Esophagus squamous epithelium (tissue), 5 donors: ENCODE measurements at regions not wholly inside any gene's neighbourhood (a gene's known extent, or its start where the extent isn't known, plus 50 kb on each side); places are given as distances from the start of the nearest gene placed in this dataset.

Experiments
- DNase-seq: peaks from one replicate; lab custom pipeline; 2025; lab: John Stamatoyannopoulos, UW
- H3K27ac ChIP-seq, 4 donors: fragments of 200-600 bp; sonication (generic); one replicate each; pipeline ENCODE4 v1.5.1; 2016 to 2019; ENCODE audit warnings: mild to moderate bottlenecking in 1 of 4
- H3K27me3 ChIP-seq, 4 donors: fragments of 200-600 bp; sonication (generic); 1 replicate in 3 of 4; 2 replicates in 1 of 4; pipeline versions ENCODE4 v1.5.1 to v1.6.0; 2017 to 2021; ENCODE audit warnings: antibody characterized with exemption in 1 of 4
- H3K36me3 ChIP-seq, 3 donors: fragments of 200-600 bp; sonication (generic); one replicate each; pipeline ENCODE4 v1.5.1; 2016 to 2019
- H3K4me1 ChIP-seq, 3 donors: fragments of 200-600 bp; sonication (generic); one replicate each; pipeline ENCODE4 v1.5.1; 2017 to 2019
- H3K4me3 ChIP-seq, 4 donors: fragments of 200-600 bp; sonication (generic); 1 replicate in 3 of 4; 2 replicates in 1 of 4; pipeline ENCODE4 v1.5.1; 2016 to 2019; ENCODE audit warnings: mild to moderate bottlenecking in 2 of 4, moderate library complexity in 1 of 4
- H3K9me3 ChIP-seq, 3 donors: fragments of 200-600 bp; sonication (generic); one replicate each; pipeline ENCODE4 v1.5.1; 2016 to 2019
- CTCF ChIP-seq, 6 experiments: fragments of 450-650 bp in 4 of 6; fragments of 200-600 bp in 2 of 6; sonication (generic) in 2 of 6; IDR thresholded peaks; one replicate each; pipeline ENCODE4 v1.5.1; 2016 to 2019; ENCODE audit warnings: antibody characterized with exemption in 6 of 6, mild to moderate bottlenecking in 4 of 6, moderate library complexity in 4 of 6
- POLR2A ChIP-seq, 4 donors: fragments of 450-650 bp; IDR thresholded peaks; one replicate each; pipeline ENCODE4 v1.6.1; 2017; ENCODE audit warnings: antibody characterized with exemption in 4 of 4, mild to moderate bottlenecking in 4 of 4, moderate library complexity in 3 of 4
- WGBS, 2 donors: methylation state at CpG; one replicate each; pipeline ENCODE4 v1.1.5; 2018; 5-methylcytosine and 5-hydroxymethylcytosine counted together
- intact Hi-C: fragments of 100-400 bp; cut with DNase I; formaldehyde crosslinking; loops from one replicate; pipeline ENCODE4 v1.15.0; 2022
- donor health status: DM: yes; HTN: yes; CAD: no.

GRCh38 chr4:17251101-17251500 lies 260.8 kb downstream of the QDPR start:
- Histone ChIP-seq H3K4me3 (no peak overlapping the region), H3K27ac (no peak overlapping the region), H3K27me3 (no peaks in the 10 kb centered on the region), H3K9me3 (no peaks in the 10 kb centered on the region), H3K36me3 (no peaks in the 10 kb centered on the region), H3K4me1 (no peaks in the 10 kb centered on the region)
- intact Hi-C loops = no loop called here
- 67 to 69% methylated on average over 3 of the region's 3 CpGs for WGBS, 2 donors
- TF ChIP-seq POLR2A (IDR thresholded peaks at IDR 0.05) (no peak), CTCF (IDR thresholded peaks at IDR 0.05) (no peak)
- no peak for DNase-seq

- 74% methylated on average over 4 of the region's 4 CpGs for WGBS, 2 donors
- H3K4me1 ChIP-seq = no peaks in the 10 kb centered on the region
- H3K36me3 ChIP-seq = no peaks in the 10 kb centered on the region
- TF ChIP-seq CTCF (IDR thresholded peaks at IDR 0.05) (no peak), POLR2A (IDR thresholded peaks at IDR 0.05) (no peak)
- H3K9me3 ChIP-seq = no peaks in the 10 kb centered on the region
- no peak for DNase-seq
- H3K4me3 ChIP-seq = no peak overlapping the region
- no peaks in the 10 kb centered on the region for H3K27me3 ChIP-seq
- intact Hi-C loops = no loop called here
- no peak overlapping the region for H3K27ac ChIP-seq
Observed at GRCh38 chr4:17250591-17250990, 261.3 kb downstream of the QDPR start.

GRCh38 chr4:17246656-17247055 lies 265.2 kb downstream of the QDPR start:
- H3K4me3 ChIP-seq = no peak overlapping the region
- TF ChIP-seq POLR2A (IDR thresholded peaks at IDR 0.05) (no peak), CTCF (IDR thresholded peaks at IDR 0.05) (no peak)
- no peaks in the 10 kb centered on the region for H3K4me1 ChIP-seq
- no peak overlapping the region for H3K27ac ChIP-seq
- no peaks in the 10 kb centered on the region for H3K27me3 ChIP-seq
- H3K36me3 ChIP-seq = no peaks in the 10 kb centered on the region
- no peaks in the 10 kb centered on the region for H3K9me3 ChIP-seq
- WGBS, 2 donors = 89% methylated on average over 2 of the region's 2 CpGs
- DNase-seq = no peak
- intact Hi-C loops = no loop called here

- 39 to 59% methylated on average over 1 of the region's 1 CpG for WGBS, 2 donors
- no peak for DNase-seq
- intact Hi-C loops = no loop called here
- Histone ChIP-seq H3K4me1 (no peaks in the 10 kb centered on the region), H3K36me3 (no peaks in the 10 kb centered on the region), H3K27ac (no peak overlapping the region), H3K9me3 (no peaks in the 10 kb centered on the region), H3K27me3 (no peaks in the 10 kb centered on the region), H3K4me3 (no peak overlapping the region)
- TF ChIP-seq CTCF (IDR thresholded peaks at IDR 0.05) (no peak), POLR2A (IDR thresholded peaks at IDR 0.05) (no peak)
Observed at GRCh38 chr4:17241835-17242234, 270.1 kb downstream of the QDPR start.

GRCh38 chr4:17238633-17239032 lies 273.3 kb downstream of the QDPR start:
- Histone ChIP-seq H3K27me3 (no peaks in the 10 kb centered on the region), H3K36me3 (no peaks in the 10 kb centered on the region), H3K27ac (no peak overlapping the region), H3K4me1 (no peaks in the 10 kb centered on the region), H3K4me3 (no peak overlapping the region), H3K9me3 (no peaks in the 10 kb centered on the region)
- WGBS, 2 donors = 79 to 86% methylated on average over 6 of the region's 6 CpGs
- DNase-seq = no peak
- intact Hi-C loops = no loop called here
- TF ChIP-seq CTCF (IDR thresholded peaks at IDR 0.05) = no peak
- no peak for TF ChIP-seq POLR2A (IDR thresholded peaks at IDR 0.05)
